K562 (cell line): ENCODE measurements at regions not wholly inside any gene's neighbourhood (a gene's known extent, or its start where the extent isn't known, plus 50 kb on each side); places are given as distances from the start of the nearest gene placed in this dataset.

Source experiments
- ARID1B ChIP-seq: fragments of 450-650 bp; IDR thresholded peaks from 2 replicates; pipeline ENCODE4 v1.6.1; 2016; ENCODE audit warnings: antibody characterized with exemption, mild to moderate bottlenecking, inconsistent platforms
- ARID3A ChIP-seq: IDR thresholded peaks from 2 replicates; pipeline ENCODE4 v1.6.1; 2012; ENCODE audit warnings: low read depth, low read length, improper control_type of control experiment, borderline replicate concordance
- CBFB ChIP-seq: sonication (generic); formaldehyde crosslinking; IDR thresholded peaks from 2 replicates; pipeline ENCODE4 v1.4.0; 2020; ENCODE audit warnings: mild to moderate bottlenecking, missing genetic modification reagents
- COPS2 ChIP-seq: fragments of 450-650 bp; conservative IDR thresholded peaks from 2 replicates; pipeline ENCODE4 v1.6.1; 2016; ENCODE audit warnings: mild to moderate bottlenecking, moderate library complexity
- CREB3 ChIP-seq: fragments of 450-650 bp; conservative IDR thresholded peaks from 2 replicates; pipeline ENCODE4 v1.6.1; 2016; ENCODE audit warnings: missing genetic modification characterization, low read depth, mild to moderate bottlenecking, missing compliant biosample characterization, moderate library complexity
- DPF2 ChIP-seq: fragments of 450-650 bp; IDR thresholded peaks from 2 replicates; pipeline ENCODE4 v1.6.1; 2016
- HMGXB4 ChIP-seq: sonication (generic); formaldehyde crosslinking; IDR thresholded peaks from 2 replicates; pipeline ENCODE4 v1.8.1; 2023; ENCODE audit warnings: mild to moderate bottlenecking, missing genetic modification reagents
- JUN ChIP-seq, 2 experiments: sonication (generic) in 1 of 2; formaldehyde crosslinking in 1 of 2; IDR thresholded peaks; 2 replicates each; pipeline versions ENCODE4 v1.6.1 to v1.8.0; 2012 to 2022; ENCODE audit warnings: borderline replicate concordance in 2 of 2, mild to moderate bottlenecking in 2 of 2, improper control_type of control experiment in 1 of 2, low read depth in 1 of 2, low read length in 1 of 2, missing genetic modification reagents in 1 of 2
- NR1H2 ChIP-seq: sonication (generic); formaldehyde crosslinking; IDR thresholded peaks from 2 replicates; pipeline ENCODE4 v1.4.0; 2020; ENCODE audit warnings: mild to moderate bottlenecking, missing genetic modification reagents
- PRMT5 ChIP-seq: sonication (generic); formaldehyde crosslinking; IDR thresholded peaks from 2 replicates; pipeline ENCODE4 v1.5.0; 2020; ENCODE audit warnings: missing genetic modification reagents
- SAP30 ChIP-seq: fragments of 200-600 bp; sonication (generic); IDR thresholded peaks from 2 replicates; pipeline ENCODE4 v1.6.1; 2012; ENCODE audit warnings: borderline replicate concordance, low read depth, mild to moderate bottlenecking, moderate library complexity, low read length, control low read depth, inconsistent platforms; ENCODE audit not compliant: insufficient read depth, poor library complexity, severe bottlenecking
- STAT6 ChIP-seq: sonication (generic); formaldehyde crosslinking; IDR thresholded peaks from 2 replicates; pipeline ENCODE4 v1.8.1; 2023; ENCODE audit warnings: mild to moderate bottlenecking, missing genetic modification reagents
- TCF3 ChIP-seq: sonication (generic); formaldehyde crosslinking; IDR thresholded peaks from 2 replicates; pipeline ENCODE4 v1.4.0; 2020; ENCODE audit warnings: mild to moderate bottlenecking, missing genetic modification reagents
- TRIM25 ChIP-seq: fragments of 450-650 bp; IDR thresholded peaks from 2 replicates; pipeline ENCODE4 v1.7.0; 2016; ENCODE audit warnings: borderline replicate concordance
- ZBTB7A ChIP-seq: IDR thresholded peaks from 2 replicates; pipeline ENCODE4 v1.6.1; 2011; ENCODE audit warnings: low read depth, mild to moderate bottlenecking, low read length, moderate library complexity, borderline replicate concordance; ENCODE audit not compliant: control insufficient read depth
- ZNF347 ChIP-seq: fragments of 450-650 bp; formaldehyde crosslinking; IDR thresholded peaks from 2 replicates; pipeline ENCODE4 v1.4.0; 2020; ENCODE audit warnings: low read depth, mild to moderate bottlenecking, moderate library complexity
- ZZZ3 ChIP-seq: fragments of 450-650 bp; IDR thresholded peaks from 2 replicates; pipeline ENCODE4 v1.6.1; 2016; ENCODE audit warnings: antibody characterized with exemption, mild to moderate bottlenecking, moderate library complexity

- TF ChIP-seq CREB3 (tag) (peak; percentile 27; the same call in 1 of the 2 replicates), JUN (IDR thresholded peaks at IDR 0.05; ENCODE audit: borderline replicate concordance, low read depth, low read length) (no peak), JUN (CRISPR knock-in tag; IDR thresholded peaks at IDR 0.05; ENCODE audit: borderline replicate concordance) (no peak), TRIM25 (no peak), ARID3A (peak; percentile 76; the same call in 1 of the 2 replicates), ZZZ3 (peak; percentile 10; the same call in 1 of the 2 replicates), CBFB (CRISPR knock-in tag) (no peak), PRMT5 (no peak), TCF3 (no peak), HMGXB4 (no peak), STAT6 (CRISPR knock-in tag) (no peak), NR1H2 (no peak), COPS2 (no peak), ZBTB7A (no peak), DPF2 (no peak; the same call in 1 of the 2 replicates), ARID1B (no peak), ZNF347 (CRISPR knock-in tag) (peak; percentile 57; the same call in 1 of the 2 replicates), SAP30 (no peak)
Observed at GRCh38 chr6:146886587-146887446, 288.0 kb downstream of the ADGB start (continued).
